HFF-Myc (cell line): ENCODE measurements at regions not wholly inside any gene's neighbourhood (a gene's known extent, or its start where the extent isn't known, plus 50 kb on each side); places are given as distances from the start of the nearest gene placed in this dataset.

Source experiments
- DNase-seq: peaks from one replicate; pipeline ENCODE4 v3.0.0-alpha.2; 2011; ENCODE audit warnings: low read depth; ENCODE audit errors: extremely low read depth
- H3K4me3 ChIP-seq: replicated peaks from 2 replicates; pipeline ENCODE4 v1.5.1; 2011; ENCODE audit warnings: low read depth, mild to moderate bottlenecking, control low read depth, low read length
- TF ChIP-seq, protein P1 (sequence below): IDR thresholded peaks from 2 replicates; pipeline ENCODE4 v1.5.1; 2012; ENCODE audit warnings: mild to moderate bottlenecking, low read depth, low read length, control low read depth; ENCODE audit errors: missing control alignments

DNA sequence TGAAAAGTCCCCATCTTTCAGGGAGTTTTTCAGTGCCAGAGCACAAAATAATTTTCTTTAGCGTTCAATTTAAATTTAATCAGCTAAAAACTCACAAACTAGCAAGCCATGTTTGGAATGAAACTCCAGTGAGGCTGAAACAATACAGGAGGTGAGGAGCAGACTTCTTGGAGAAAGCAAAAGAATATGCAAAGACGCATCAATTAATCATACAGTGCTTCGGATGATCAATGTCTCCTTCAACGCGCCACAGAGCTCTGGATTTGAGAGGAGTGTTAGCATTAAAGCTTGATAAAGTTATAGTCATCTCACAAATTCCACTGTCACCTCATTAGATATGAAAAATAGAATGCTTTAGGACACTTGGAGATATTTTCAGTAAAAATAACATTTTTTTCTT, 248.0 kb downstream of the WDR11 start:
- H3K4me3 ChIP-seq: no peak overlapping the region
- TF ChIP-seq, protein P1, sequence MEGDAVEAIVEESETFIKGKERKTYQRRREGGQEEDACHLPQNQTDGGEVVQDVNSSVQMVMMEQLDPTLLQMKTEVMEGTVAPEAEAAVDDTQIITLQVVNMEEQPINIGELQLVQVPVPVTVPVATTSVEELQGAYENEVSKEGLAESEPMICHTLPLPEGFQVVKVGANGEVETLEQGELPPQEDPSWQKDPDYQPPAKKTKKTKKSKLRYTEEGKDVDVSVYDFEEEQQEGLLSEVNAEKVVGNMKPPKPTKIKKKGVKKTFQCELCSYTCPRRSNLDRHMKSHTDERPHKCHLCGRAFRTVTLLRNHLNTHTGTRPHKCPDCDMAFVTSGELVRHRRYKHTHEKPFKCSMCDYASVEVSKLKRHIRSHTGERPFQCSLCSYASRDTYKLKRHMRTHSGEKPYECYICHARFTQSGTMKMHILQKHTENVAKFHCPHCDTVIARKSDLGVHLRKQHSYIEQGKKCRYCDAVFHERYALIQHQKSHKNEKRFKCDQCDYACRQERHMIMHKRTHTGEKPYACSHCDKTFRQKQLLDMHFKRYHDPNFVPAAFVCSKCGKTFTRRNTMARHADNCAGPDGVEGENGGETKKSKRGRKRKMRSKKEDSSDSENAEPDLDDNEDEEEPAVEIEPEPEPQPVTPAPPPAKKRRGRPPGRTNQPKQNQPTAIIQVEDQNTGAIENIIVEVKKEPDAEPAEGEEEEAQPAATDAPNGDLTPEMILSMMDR: no peak
- DNase-seq: no peak

DNA sequence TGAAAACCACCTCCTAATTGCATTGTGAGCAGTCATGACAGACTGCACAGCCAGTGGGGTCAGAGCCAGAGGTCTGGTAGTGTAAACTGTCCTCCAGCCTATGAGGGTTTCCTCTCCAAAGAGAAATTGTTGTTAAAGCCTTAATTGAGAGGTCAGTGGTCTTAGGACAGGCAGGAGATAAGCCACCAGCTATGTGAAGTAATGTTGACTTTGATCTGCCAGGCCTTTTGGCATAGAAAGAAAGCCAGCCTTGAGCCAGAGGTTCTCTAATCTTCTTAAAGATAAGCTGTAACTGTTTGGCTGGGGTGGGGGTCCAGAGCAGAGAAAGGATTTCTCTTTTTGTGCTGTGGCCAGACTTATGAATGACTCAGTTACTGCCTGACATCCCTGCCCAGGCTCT, 248.4 kb downstream of the WDR11 start:
- DNase-seq: no peak
- TF ChIP-seq, protein P1: no peak
- H3K4me3 ChIP-seq: no peak overlapping the region

DNA sequence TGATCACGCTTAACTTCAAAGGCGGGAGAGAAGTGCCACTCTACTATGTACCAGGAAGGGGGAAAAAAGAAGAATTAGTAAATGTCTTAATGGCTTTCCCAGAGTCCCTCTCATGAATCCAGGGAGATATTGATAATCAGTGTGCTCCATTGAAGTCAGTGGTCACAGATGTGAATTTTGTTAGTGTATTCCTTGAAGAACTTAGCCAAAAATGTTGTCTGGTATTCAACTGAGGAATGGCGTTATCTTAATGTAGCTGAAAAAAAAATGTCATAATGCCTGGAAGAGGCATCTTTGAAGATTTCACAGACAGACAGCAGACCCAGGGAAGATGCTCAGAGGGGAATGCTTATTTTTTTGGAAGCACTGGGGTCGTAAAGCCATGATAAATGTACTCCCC, 250.4 kb downstream of the WDR11 start:
- H3K4me3 ChIP-seq: no peak overlapping the region
- no peak for DNase-seq
- TF ChIP-seq, protein P1: no peak

DNA sequence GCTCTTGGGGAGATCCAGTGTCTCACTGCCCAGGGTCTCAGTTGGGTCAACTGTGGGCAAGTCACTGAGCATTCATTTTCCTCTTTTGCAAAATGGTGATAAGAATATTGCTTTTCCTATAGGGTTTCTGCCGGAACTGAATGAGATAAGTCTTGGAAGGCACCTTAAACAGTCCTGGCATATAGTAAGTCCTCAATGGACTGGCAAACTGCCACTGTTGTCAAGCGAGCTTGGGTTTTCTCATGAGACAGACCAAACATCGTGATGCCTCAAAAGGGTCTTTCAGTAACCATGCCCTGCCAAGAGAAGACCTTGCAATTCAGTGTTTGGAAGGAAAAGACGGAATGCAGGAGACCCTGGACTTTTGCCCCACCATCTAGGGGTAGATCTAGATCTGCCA, 251.5 kb downstream of the WDR11 start:
- H3K4me3 ChIP-seq: no peak overlapping the region
- no peak for DNase-seq
- TF ChIP-seq, protein P1: no peak

DNA sequence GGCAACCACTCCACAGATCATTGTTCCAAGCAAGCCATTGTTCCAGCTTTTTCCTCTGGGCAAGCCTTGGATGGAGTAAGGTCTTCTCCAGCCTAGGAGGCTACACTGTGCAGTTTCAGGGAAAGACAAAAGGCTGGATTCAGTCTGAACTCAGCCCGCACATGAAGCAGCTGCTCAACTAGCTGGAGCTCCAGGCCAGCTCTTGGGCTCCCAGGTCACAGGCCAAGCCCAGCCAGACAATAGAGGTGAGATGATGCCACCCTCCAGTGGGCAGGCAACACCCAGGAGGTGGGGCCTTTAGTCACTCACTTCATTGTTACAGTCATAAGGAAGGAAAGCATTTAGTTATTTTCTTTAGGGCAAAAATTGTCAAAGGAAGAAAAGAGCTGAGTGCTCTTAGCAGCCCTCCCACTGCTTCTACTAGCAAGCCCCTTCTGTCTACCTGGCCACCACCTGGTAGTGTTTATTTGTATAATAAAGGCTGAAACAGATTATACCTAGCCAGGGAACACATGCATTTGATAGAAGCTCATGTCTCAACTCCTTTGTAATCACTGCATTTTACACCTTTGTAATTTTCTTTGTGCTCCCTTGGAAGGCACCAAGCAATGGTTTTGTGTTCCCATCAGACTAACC, 253.4 kb downstream of the WDR11 start:
- no peak for DNase-seq
- TF ChIP-seq, protein P1: no peak
- H3K4me3 ChIP-seq: no peak overlapping the region

DNA sequence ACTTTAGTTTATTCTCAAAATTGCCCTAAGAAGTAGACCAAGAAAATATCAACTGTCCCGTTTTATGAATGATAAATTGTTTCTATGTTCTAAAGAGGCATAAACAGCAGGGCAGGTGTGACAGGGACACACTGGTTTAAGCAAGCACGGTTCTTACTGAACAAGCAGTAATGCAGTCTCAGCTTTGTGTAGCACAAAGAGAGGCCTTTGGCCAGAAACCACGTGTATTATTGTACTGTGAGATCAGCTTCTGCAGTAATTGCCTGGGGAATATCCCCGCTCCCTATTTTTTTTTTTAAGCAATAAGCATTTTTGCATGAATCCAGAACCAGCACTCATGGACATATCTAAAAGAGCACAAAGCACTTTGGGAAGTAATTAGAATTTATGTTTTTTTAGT, 255.4 kb downstream of the WDR11 start:
- H3K4me3 ChIP-seq: no peak overlapping the region
- TF ChIP-seq, protein P1: no peak
- DNase-seq: no peak

DNA sequence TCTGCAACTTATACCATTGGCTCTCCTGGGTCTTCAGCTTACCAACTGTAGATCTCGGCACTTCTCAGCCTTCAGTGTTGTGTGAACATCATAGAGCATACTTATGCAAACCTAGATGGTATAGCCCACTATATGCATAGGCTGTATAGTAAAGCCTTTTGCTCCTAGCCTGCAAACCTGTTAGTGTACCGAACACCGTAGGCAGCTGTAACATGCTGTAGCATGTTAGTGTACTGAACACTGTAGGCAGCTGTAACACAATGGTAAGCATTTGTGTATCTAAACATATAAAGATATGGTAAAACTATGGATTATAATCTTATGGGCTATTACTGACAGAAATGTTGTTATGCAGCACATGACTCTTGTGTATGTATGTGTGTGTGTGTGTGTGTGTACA, 256.9 kb downstream of the WDR11 start:
- TF ChIP-seq, protein P1: no peak
- DNase-seq: no peak
- no peak overlapping the region for H3K4me3 ChIP-seq
